Activated naive CD4-positive, alpha-beta T cell treated with anti-CD3 and anti-CD28 coated beads, Interleukin-2, amount 50 U/mL, for 72 hours (primary cell): ENCODE measurements at regions not wholly inside any gene's neighbourhood (a gene's known extent, or its start where the extent isn't known, plus 50 kb on each side); places are given as distances from the start of the nearest gene placed in this dataset.

Experiments
- ATAC-seq, 2 donors: fragments of 150-1000 bp; cut with Tn5 transposase; 2 replicates each; pipeline ENCODE4 v1.10.0; 2021; ENCODE audit warnings: mild to moderate bottlenecking in 2 of 2, moderate library complexity in 2 of 2
- DNase-seq, 2 donors: peaks; one replicate each; pipeline ENCODE4 v3.0.0; 2021 to 2022; ENCODE audit warnings: low spot score in 2 of 2
- H3K27ac Mint-ChIP-seq, 2 donors: one replicate each; pipeline ENCODE4 v1.8.0; 2022; ENCODE audit warnings: mild to moderate bottlenecking in 2 of 2, mixed read lengths in 2 of 2
- H3K36me3 Mint-ChIP-seq, 2 donors: one replicate each; pipeline ENCODE4 v1.8.0; 2022; ENCODE audit warnings: mixed read lengths in 2 of 2
- H3K9me3 Mint-ChIP-seq, 2 donors: one replicate each; pipeline ENCODE4 v1.8.0; 2022; ENCODE audit warnings: mixed read lengths in 2 of 2

- no peak overlapping the region for H3K27ac Mint-ChIP-seq
- H3K36me3 Mint-ChIP-seq, result no peaks in the 10 kb centered on the region
- no peak for ATAC-seq
- DNase-seq, result no peak
- H3K9me3 Mint-ChIP-seq, result peaks cover 5 to 9% of the 10 kb centered on the region in 2 donors
Observed at GRCh38 chr5:43996221-43996620, 393.0 kb downstream of the FGF10 start.

DNA sequence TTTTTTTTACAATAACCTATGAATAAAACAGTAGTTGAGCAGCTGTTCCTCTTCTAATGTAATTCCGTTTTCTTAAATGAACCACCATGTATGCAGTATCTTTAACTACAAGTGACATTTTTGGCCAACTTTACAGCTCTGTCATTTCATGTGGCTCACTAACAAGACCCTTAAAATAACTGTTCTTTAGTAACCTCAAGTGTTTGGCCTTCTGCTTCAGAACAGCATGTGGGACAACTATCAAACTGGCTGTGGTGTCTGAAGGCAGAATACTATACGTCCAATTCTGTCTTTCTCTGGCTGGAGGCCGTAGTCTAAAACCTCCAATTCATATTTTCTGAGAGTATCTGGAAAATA lies 391.4 kb downstream of the NNT start:
- ATAC-seq (no peak), DNase-seq (no peak)
- Mint-ChIP-seq H3K27ac (no peak overlapping the region), H3K9me3 (peaks cover 5 to 9% of the 10 kb centered on the region in 2 donors), H3K36me3 (no peaks in the 10 kb centered on the region)

GRCh38 chr5:43993634-43994351 lies 390.8 kb downstream of the NNT start:
- DNase-seq (no peak), ATAC-seq (no peak)
- no peaks in the 10 kb centered on the region for H3K36me3 Mint-ChIP-seq
- H3K27ac Mint-ChIP-seq, result no peak overlapping the region
- H3K9me3 Mint-ChIP-seq, result peaks cover 5 to 9% of the 10 kb centered on the region in 2 donors

GRCh38 chr5:43985411-43985810 lies 382.4 kb downstream of the NNT start:
- DNase-seq (no peak), ATAC-seq (no peak)
- Mint-ChIP-seq H3K27ac (no peak overlapping the region), H3K9me3 (peaks cover 6 to 8% of the 10 kb centered on the region in 2 donors), H3K36me3 (no peaks in the 10 kb centered on the region)

DNA sequence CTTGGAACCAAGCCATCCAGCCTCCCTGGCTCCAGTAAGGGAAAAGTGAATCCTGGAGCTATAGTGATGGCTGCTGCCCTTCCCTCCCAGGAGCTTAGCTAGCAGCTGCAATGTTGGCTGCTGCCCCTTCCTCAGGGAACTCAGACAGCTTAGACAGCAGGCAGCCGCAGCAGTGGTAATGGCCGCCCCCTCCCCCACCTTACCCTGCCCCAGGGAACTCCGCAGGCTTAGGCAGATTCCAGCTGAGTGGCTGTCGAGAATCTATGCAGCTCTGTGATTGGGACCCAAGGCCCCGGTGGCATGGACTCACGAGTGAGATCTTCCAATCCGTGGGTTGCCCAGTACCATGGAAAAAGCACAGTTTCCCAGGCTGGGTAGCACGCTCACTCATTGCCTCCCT lies 378.6 kb downstream of the NNT start:
- ATAC-seq (no peak), DNase-seq (no peak)
- Mint-ChIP-seq H3K36me3 (no peaks in the 10 kb centered on the region), H3K9me3 (peaks cover 21 to 22% of the 10 kb centered on the region in 2 donors), H3K27ac (no peak overlapping the region)

DNA sequence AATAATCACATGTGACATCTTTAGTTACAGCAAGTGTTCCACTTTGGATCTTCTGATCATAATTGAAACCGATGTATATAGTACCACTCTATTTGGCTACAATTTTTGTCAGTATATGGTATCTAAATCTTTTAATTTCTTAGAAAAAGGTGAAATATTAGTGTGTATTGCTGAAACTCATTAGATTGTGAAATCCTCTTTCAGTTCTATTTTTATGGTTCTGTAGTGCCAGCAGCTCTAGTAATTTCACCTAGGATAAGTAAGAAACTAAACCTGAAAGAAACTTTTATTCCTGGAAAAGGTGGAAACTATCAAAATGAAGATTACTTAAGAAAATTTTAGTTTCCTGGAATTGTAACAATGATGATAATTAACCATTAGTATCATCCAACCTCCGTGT lies 370.9 kb downstream of the NNT start:
- ATAC-seq, result no peak
- Mint-ChIP-seq H3K27ac (no peak overlapping the region), H3K36me3 (no peaks in the 10 kb centered on the region), H3K9me3 (peaks cover 8 to 12% of the 10 kb centered on the region in 2 donors)
- no peak for DNase-seq

DNA sequence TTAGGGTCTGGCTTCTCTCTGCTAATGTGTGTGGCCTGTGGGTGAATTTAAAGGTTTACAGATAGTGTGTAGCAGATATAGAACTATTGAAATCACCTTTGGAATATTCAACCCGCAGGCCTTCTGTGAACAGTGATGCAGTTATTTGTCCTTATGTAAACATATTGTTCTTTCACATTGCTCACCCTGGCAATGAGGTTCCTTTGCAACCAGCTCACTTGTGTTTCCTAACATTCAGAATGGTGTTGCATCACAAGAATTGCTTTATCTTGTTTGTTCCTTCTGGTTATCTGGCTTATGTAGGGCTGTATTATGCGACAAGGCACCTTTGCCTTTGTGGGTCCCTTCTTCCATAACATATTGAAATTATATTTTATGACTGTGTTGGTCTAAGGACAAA lies 370.3 kb downstream of the NNT start:
- Mint-ChIP-seq H3K27ac (no peak overlapping the region), H3K9me3 (peaks cover 5 to 10% of the 10 kb centered on the region in 2 donors), H3K36me3 (no peaks in the 10 kb centered on the region)
- no peak for DNase-seq
- no peak for ATAC-seq

- no peaks in the 10 kb centered on the region for H3K36me3 Mint-ChIP-seq
- DNase-seq (no peak), ATAC-seq (no peak)
- H3K9me3 Mint-ChIP-seq, result peaks cover 19 to 22% of the 10 kb centered on the region in 2 donors
- H3K27ac Mint-ChIP-seq, result no peak overlapping the region
Observed at GRCh38 chr5:43967165-43967564, 364.2 kb downstream of the NNT start.

- no peak for ATAC-seq
- no peaks in the 10 kb centered on the region for H3K36me3 Mint-ChIP-seq
- peaks cover 16 to 24% of the 10 kb centered on the region in 2 donors for H3K9me3 Mint-ChIP-seq
Observed at GRCh38 chr5:43959144-43959543, 356.2 kb downstream of the NNT start.

DNA sequence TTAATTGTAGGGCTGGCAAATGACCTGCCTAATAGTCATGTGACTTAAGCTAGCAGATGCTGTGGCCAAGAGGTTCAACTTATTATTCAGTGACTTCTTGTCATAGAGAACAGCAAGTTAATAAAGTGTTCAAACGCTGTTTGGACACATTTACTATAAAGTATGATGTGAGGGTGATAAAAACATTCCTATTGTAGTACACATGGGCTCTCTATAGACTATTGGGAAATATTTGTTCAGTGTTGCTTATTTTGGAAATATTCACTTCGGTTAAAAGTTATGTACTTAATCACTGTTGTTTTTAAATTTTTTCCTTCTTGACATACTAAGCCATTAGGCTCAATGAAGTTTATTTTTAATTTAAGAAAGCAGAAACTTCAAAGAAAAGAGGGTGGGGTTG lies 345.0 kb downstream of the NNT start:
- ATAC-seq (no peak), DNase-seq (no peak)
- Mint-ChIP-seq H3K36me3 (peaks cover 0 to 5% of the 10 kb centered on the region in 2 donors), H3K27ac (no peak overlapping the region), H3K9me3 (peaks cover 17 to 18% of the 10 kb centered on the region in 2 donors)

More at GRCh38 chr5:43959144-43959543, 356.2 kb downstream of the NNT start:
- H3K27ac Mint-ChIP-seq, result no peak overlapping the region
- DNase-seq, result no peak

- Mint-ChIP-seq H3K9me3 (peaks cover 28% of the 10 kb centered on the region in 2 donors), H3K27ac (no peak overlapping the region), H3K36me3 (peaks cover 0 to 2% of the 10 kb centered on the region in 2 donors)
- DNase-seq, result no peak
- no peak for ATAC-seq
Observed at GRCh38 chr5:43941806-43942205, 338.8 kb downstream of the NNT start.

DNA sequence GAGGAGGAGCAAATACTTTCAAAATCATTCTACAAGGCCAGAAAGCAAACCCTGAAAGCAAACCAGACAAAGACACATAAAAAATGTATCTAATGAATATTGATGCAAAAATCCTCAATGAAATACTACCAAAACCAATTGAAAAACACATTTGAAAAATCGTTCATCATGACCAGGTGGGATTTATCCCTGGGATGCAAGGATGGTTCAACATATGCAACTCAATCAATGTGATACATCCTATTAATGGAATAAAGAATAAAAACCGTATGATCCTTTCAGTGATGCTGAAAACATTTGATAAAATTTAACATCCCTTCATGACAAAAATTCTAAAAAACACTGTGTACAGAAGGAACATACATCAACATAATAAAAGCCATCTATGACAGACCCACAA lies 337.6 kb downstream of the NNT start:
- ATAC-seq (no peak), DNase-seq (no peak)
- Mint-ChIP-seq H3K36me3 (peaks cover 0 to 9% of the 10 kb centered on the region in 2 donors), H3K27ac (no peak overlapping the region), H3K9me3 (peaks cover 30 to 32% of the 10 kb centered on the region in 2 donors)

DNA sequence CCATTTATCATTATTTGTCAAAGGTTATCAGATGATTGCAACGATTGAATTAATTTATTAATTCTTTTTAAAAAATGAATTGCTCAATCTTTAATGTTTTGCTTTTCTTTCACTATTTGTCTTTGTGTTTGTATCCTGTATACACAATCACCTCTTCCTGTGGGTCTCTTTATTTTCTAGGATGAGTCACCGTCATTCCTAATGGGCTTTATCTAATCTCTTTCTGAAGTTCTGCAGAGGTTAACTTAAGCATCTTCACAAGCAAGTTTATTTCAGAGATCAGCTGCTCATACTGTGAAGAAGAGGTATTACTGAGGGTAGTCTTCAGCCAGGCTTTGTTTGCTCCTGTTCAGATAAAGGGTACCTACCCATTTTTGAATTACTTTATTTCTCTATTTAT lies 323.9 kb downstream of the NNT start:
- Mint-ChIP-seq H3K9me3 (peaks cover 4 to 6% of the 10 kb centered on the region in 2 donors), H3K27ac (no peak overlapping the region), H3K36me3 (no peaks in the 10 kb centered on the region)
- ATAC-seq (no peak), DNase-seq (no peak)

GRCh38 chr5:43920422-43920821 lies 317.4 kb downstream of the NNT start:
- Mint-ChIP-seq H3K27ac (no peak overlapping the region), H3K9me3 (peaks cover 0 to under 1% of the 10 kb centered on the region in 2 donors), H3K36me3 (no peaks in the 10 kb centered on the region)
- no peak for DNase-seq
- no peak for ATAC-seq

DNA sequence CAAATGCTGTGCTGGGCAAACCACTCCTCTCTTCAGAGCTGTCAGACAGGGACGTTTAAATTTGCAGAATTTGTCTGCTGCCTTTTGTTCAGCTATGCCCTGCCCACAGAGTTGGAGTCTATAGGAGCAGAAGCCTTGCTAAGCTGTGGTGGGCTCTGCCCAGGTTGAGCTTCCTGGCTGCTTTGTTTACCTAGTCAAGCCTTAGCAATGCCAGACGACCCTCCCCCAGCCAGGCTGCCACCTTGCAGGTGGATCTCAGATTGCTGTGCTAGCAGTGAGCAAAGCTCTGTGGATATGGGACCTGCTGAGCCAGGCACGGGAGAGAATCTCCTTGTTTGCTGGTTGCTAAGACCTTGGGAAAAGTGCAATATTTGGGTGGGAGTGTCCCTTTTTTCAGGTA lies 314.9 kb downstream of the NNT start:
- H3K27ac Mint-ChIP-seq, result no peak overlapping the region
- H3K36me3 Mint-ChIP-seq, result no peaks in the 10 kb centered on the region
- H3K9me3 Mint-ChIP-seq, result peaks cover 4% of the 10 kb centered on the region in 2 donors
- ATAC-seq, result no peak
- DNase-seq, result no peak

DNA sequence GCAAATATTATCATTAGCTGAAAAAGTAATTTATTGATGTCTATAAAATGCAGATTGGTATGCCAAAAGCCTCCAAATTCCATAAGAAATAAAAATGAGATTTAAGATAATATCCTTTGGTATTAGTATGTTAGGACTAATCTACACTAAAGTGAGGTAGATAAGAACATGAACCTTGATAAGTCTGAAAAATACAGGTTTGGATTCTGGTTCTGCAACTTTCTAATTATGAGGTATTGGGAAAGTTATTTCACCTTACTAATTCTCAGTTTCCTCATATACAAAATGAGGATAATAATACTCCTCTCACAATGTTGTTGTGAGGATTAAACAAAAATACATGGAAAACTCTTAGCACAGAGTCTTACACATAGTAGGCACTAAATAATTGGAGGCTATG lies 300.1 kb downstream of the NNT start:
- no peak for ATAC-seq
- Mint-ChIP-seq H3K36me3 (no peaks in the 10 kb centered on the region), H3K9me3 (peaks cover 0 to 7% of the 10 kb centered on the region in 2 donors), H3K27ac (no peak overlapping the region)
- DNase-seq, result no peak

DNA sequence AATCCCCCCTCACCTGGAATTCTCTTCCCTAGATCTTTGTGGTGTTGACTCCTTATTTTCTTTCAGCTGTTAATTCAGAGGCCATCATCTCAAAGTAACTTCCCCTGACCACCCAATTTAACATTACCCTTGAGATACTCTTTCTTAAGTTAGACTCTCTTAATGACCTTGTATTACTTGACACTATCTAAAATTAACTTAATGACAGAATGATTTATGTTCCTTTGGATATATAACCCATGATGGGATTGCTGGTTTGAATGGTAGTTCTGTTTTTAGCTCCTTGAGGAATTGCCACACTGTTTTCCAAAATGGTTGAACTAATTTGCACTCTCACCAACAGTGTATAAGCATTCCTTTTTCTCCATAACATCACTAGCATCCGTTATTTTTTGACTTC lies 298.0 kb downstream of the NNT start:
- ATAC-seq, result no peak
- peaks cover 0 to 7% of the 10 kb centered on the region in 2 donors for H3K9me3 Mint-ChIP-seq
- no peak overlapping the region for H3K27ac Mint-ChIP-seq
- H3K36me3 Mint-ChIP-seq, result no peaks in the 10 kb centered on the region
- no peak for DNase-seq

DNA sequence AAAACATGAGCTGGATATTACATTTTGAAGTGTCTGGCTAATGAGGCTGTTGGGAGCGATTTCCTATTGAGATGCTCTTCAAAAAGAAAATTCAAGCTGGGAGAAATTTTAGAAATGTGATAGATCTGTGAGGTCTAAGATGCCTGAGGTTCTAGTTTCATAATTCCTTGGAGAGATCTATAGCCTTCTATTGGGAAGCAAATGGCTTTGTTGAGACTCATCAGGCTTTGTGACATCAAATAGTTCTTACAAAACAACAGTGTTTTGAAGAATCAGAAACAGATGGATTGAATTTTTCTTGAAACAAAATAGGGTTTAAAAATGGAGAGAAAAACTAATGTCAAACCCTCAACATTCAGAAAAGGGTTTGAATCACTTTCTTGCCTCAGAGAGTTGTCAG lies 292.9 kb downstream of the NNT start:
- Mint-ChIP-seq H3K27ac (no peak overlapping the region), H3K9me3 (peaks cover 0 to 6% of the 10 kb centered on the region in 2 donors), H3K36me3 (no peaks in the 10 kb centered on the region)
- no peak for ATAC-seq
- DNase-seq, result no peak
